GM21576 (cell line): ENCODE measurements at regions not wholly inside any gene's neighbourhood (a gene's known extent, or its start where the extent isn't known, plus 50 kb on each side); places are given as distances from the start of the nearest gene placed in this dataset.

ENCODE experiments used
- ATAC-seq: cut with Tn5 transposase; IDR thresholded peaks from one replicate; pipeline ENCODE4 v1.9.1; 2021; ENCODE audit warnings: mild to moderate bottlenecking, moderate library complexity; ENCODE audit not compliant: unreplicated experiment

- no peak for ATAC-seq
Observed at GRCh38 chr18:54023471-54023870, 201.0 kb downstream of the MBD2 start.

- no peak for ATAC-seq
Observed at GRCh38 chr18:54020966-54021365, 203.5 kb downstream of the MBD2 start.

GRCh38 chr18:54020156-54020745 is 204.2 kb downstream of the MBD2 start:
- no peak for ATAC-seq

- no peak for ATAC-seq
Observed at GRCh38 chr18:54019641-54020040, 204.8 kb downstream of the MBD2 start.

GRCh38 chr18:54013452-54013851 is 211.0 kb downstream of the MBD2 start:
- ATAC-seq: no peak

- ATAC-seq: no peak
Observed at GRCh38 chr18:54004828-54005227, 219.6 kb downstream of the MBD2 start.

- ATAC-seq: no peak
Observed at GRCh38 chr18:54003195-54003594, 221.3 kb downstream of the MBD2 start.

- ATAC-seq: no peak
Observed at GRCh38 chr18:53997064-53997463, 227.4 kb downstream of the MBD2 start.

- ATAC-seq: no peak
Observed at GRCh38 chr18:53994016-53994415, 230.5 kb downstream of the MBD2 start.

GRCh38 chr18:53991805-53992204 is 232.7 kb downstream of the MBD2 start:
- ATAC-seq: no peak

- ATAC-seq: no peak
Observed at GRCh38 chr18:53991202-53991601, 233.3 kb downstream of the MBD2 start.

GRCh38 chr18:53990485-53990884 is 234.0 kb downstream of the MBD2 start:
- ATAC-seq: no peak

GRCh38 chr18:53984021-53984420 is 240.4 kb downstream of the MBD2 start:
- ATAC-seq: no peak

- no peak for ATAC-seq
Observed at GRCh38 chr18:53971331-53971730, 253.1 kb downstream of the MBD2 start.

- no peak for ATAC-seq
Observed at GRCh38 chr18:53952700-53953099, 271.8 kb downstream of the MBD2 start.

GRCh38 chr18:53950545-53950944 is 273.9 kb downstream of the MBD2 start:
- ATAC-seq: no peak

GRCh38 chr18:53948991-53949390 is 275.5 kb downstream of the MBD2 start:
- no peak for ATAC-seq

- ATAC-seq: no peak
Observed at GRCh38 chr18:53947092-53947640, 277.3 kb downstream of the MBD2 start.

- ATAC-seq: no peak
Observed at GRCh38 chr18:53946594-53946993, 277.9 kb downstream of the MBD2 start.

- ATAC-seq: no peak
Observed at GRCh38 chr18:53944721-53945120, 279.7 kb downstream of the MBD2 start.

- no peak for ATAC-seq
Observed at GRCh38 chr18:53943326-53943860, 281.1 kb downstream of the MBD2 start.

GRCh38 chr18:53941601-53942338 is 282.7 kb downstream of the MBD2 start:
- no peak for ATAC-seq
